AG04450 (cell line): ENCODE measurements at regions not wholly inside any gene's neighbourhood (a gene's known extent, or its start where the extent isn't known, plus 50 kb on each side); places are given as distances from the start of the nearest gene placed in this dataset.

Experiments
- CTCF ChIA-PET: fragments of 300-600, 350-600 bp; formaldehyde crosslinking; extraction: SDS; loops from one replicate; lab custom pipeline; 2022; ENCODE audit warnings: antibody characterized with exemption, inconsistent platforms; lab: Charles Lee
- POLR2A ChIA-PET: fragments of 350-600 bp; formaldehyde crosslinking; extraction: SDS; loops from one replicate; lab custom pipeline; 2021; ENCODE audit warnings: antibody characterized with exemption, inconsistent platforms; lab: Yijun Ruan, JAX
- DNase-seq: peaks from one replicate; pipeline ENCODE4 v3.0.0-alpha.2; 2011; ENCODE audit warnings: low read depth, low spot score
- H3K27ac ChIP-seq: one replicate; pipeline ENCODE4 v1.5.1; 2012; ENCODE audit warnings: low read depth, low read length, control low read depth
- H3K27me3 ChIP-seq: one replicate; pipeline ENCODE4 v1.6.0; 2012; ENCODE audit warnings: low read length; ENCODE audit not compliant: control insufficient read depth, insufficient read depth
- H3K4me3 ChIP-seq: 2 replicates; pipeline ENCODE4 v1.5.1; 2011; ENCODE audit warnings: mild to moderate bottlenecking, low read depth, low read length, control low read depth
- H3K9me3 ChIP-seq: 2 replicates; pipeline ENCODE4 v1.5.1; 2012; ENCODE audit warnings: low read length; ENCODE audit not compliant: control insufficient read depth, insufficient read depth
- TF ChIP-seq, protein P1 (sequence below): IDR thresholded peaks from 2 replicates; pipeline ENCODE4 v1.5.1; 2011; ENCODE audit warnings: low read depth, low read length, control low read depth, inconsistent platforms

DNA sequence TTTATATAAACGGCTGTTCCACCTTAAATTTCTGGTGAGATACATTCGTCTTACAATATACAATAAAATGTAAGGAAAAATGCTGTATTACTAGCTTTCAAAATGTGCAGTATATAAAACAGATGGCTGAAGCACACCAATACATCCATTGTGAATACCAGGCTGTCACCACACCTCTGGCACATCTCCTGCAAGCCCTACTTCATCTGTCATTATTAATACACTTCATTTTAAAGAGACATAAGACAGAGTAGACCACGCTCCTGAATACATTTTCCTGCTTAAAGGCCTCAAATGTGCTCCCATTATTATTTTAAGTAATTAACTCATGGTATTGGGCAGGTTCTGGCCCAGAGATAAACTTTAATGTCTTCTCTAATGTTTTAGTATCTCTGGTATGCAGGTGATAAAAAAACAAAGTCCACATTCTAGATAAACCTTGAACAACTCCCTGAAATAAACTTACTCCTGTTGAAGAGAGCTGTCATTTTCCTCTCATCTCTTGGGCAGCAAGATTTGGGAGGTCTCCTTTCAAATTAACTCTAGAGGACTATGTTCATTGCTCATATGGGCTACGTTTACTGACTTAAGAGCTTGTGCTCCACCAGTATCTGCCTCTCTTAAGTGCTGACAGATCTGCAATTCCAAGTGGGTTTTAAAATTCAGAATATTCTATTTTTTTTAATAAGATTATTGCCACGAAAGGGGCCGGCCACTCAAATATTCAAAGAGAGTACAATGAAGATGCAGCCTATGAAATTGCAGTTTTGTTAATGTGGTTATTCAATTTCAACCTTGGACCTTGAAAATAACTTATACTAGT, 396.5 kb upstream of the SEMA3D start:
- Histone ChIP-seq H3K4me3 (no peak overlapping the region), H3K27me3 (no peaks in the 10 kb centered on the region), H3K27ac (no peak overlapping the region), H3K9me3 (no peaks in the 10 kb centered on the region)
- TF ChIP-seq, protein P1, sequence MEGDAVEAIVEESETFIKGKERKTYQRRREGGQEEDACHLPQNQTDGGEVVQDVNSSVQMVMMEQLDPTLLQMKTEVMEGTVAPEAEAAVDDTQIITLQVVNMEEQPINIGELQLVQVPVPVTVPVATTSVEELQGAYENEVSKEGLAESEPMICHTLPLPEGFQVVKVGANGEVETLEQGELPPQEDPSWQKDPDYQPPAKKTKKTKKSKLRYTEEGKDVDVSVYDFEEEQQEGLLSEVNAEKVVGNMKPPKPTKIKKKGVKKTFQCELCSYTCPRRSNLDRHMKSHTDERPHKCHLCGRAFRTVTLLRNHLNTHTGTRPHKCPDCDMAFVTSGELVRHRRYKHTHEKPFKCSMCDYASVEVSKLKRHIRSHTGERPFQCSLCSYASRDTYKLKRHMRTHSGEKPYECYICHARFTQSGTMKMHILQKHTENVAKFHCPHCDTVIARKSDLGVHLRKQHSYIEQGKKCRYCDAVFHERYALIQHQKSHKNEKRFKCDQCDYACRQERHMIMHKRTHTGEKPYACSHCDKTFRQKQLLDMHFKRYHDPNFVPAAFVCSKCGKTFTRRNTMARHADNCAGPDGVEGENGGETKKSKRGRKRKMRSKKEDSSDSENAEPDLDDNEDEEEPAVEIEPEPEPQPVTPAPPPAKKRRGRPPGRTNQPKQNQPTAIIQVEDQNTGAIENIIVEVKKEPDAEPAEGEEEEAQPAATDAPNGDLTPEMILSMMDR: no peak
- CTCF ChIA-PET: interaction anchor here (1.8 kb wide), 1 partner anchor 29 kb away, joined by 6 read pairs; no protein-coding TSS in a partner anchor
- POLR2A ChIA-PET: no interaction called here
- DNase-seq: no peak

DNA sequence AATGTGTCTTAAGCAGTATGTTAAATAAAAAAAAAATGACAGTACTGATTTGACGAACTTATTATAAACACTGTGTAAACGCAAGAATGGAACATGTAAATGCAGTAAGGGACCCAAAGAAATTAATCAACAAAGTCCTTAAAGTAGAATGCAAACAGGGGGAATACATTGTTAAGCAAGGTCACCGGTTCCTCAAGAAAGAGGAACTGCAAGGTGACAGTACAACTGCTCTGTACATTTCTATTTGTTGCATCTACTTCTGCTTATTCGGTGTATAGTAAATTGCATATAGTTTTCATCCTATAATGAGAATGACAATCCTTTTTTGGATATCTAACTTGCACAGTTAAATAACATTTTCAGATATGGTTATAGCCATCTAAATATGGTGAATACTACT, 387.0 kb upstream of the SEMA3D start:
- Histone ChIP-seq H3K27me3 (no peaks in the 10 kb centered on the region), H3K27ac (no peak overlapping the region), H3K4me3 (no peak overlapping the region), H3K9me3 (no peaks in the 10 kb centered on the region)
- no peak for DNase-seq
- CTCF ChIA-PET: no interaction called here
- POLR2A ChIA-PET: no interaction called here
- TF ChIP-seq, protein P1: no peak

DNA sequence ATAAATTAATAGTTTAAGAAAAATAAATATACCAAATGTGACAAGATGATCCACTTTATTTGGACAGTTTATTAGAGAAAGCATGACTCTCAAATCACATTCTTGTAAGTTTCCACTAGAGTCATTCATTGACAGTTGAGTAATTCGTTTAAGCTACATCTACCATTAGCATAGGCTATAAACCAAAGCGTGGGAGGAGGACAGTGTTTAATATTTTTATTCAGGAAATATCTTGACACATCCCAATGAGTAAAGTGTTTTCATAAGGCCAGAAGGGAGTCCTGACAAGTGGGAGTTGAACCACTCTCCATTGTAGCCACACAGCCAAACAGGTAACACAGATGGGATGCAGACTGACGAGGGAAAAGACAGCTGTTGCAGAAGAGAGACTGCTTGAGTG, 386.5 kb upstream of the SEMA3D start:
- no peak for DNase-seq

DNA sequence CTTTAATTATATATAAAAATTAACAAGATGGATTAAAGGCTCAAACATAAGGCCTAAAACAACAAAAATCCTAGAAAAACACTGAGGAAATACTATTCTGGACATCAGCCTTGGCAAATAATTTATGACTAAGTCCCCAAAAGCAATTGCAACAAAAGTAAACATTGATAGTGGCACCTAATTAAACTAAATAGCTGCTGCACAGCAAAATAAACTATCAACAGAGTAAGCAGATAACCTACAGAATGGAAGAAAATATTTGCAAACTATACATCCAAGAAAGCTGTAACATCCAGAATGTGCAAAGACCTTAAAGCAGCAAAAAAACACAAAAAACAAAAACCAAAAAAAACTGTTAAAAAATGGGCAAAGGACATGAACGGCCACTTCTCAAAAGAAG, 384.0 kb upstream of the SEMA3D start:
- H3K4me3 ChIP-seq: no peak overlapping the region
- CTCF ChIA-PET: no interaction called here
- no peaks in the 10 kb centered on the region for H3K9me3 ChIP-seq
- POLR2A ChIA-PET: no interaction called here
- no peaks in the 10 kb centered on the region for H3K27me3 ChIP-seq
- TF ChIP-seq, protein P1: no peak
- no peak overlapping the region for H3K27ac ChIP-seq
- no peak for DNase-seq

More for the DNA sequence above, 386.5 kb upstream of the SEMA3D start:
- TF ChIP-seq, protein P1: no peak
- H3K27me3 ChIP-seq: no peaks in the 10 kb centered on the region
- ChIA-PET CTCF (interaction anchor here (1.0 kb wide), 1 partner anchor 23 kb away, joined by 3 read pairs; no protein-coding TSS in a partner anchor), POLR2A (no interaction called here)
- no peaks in the 10 kb centered on the region for H3K9me3 ChIP-seq
- H3K27ac ChIP-seq: no peak overlapping the region
- H3K4me3 ChIP-seq: no peak overlapping the region

DNA sequence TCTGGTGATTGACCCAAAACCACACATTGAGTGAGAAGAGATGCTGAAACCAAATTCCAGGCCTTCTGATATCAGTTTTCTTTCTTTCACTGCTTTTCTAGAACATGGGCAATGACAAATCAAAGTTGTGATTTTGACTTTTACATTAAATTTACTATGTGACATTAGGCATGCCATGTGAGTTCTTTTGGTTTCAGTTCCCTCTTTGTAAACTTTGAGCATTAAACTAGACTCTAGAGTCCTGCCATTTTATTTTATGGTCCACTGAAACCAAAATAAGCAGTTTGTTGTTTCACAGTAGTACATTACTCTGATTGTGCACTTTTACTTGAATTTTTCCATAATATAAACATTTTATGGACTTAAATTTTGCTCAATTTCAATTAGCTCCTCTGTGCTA, 381.1 kb upstream of the SEMA3D start:
- CTCF ChIA-PET: interaction anchor here (0.8 kb wide), 1 partner anchor 13 kb away, joined by 3 read pairs; no protein-coding TSS in a partner anchor
- TF ChIP-seq, protein P1: no peak

More for the DNA sequence above, 381.1 kb upstream of the SEMA3D start:
- H3K27me3 ChIP-seq: no peaks in the 10 kb centered on the region
- no peak overlapping the region for H3K4me3 ChIP-seq
- no peaks in the 10 kb centered on the region for H3K9me3 ChIP-seq
- POLR2A ChIA-PET: no interaction called here
- H3K27ac ChIP-seq: no peak overlapping the region
- no peak for DNase-seq
